ENCODE measurements at regions not wholly inside any gene's neighbourhood (a gene's known extent, or its start where the extent isn't known, plus 50 kb on each side); places are given as distances from the start of the nearest gene placed in this dataset.

DNA sequence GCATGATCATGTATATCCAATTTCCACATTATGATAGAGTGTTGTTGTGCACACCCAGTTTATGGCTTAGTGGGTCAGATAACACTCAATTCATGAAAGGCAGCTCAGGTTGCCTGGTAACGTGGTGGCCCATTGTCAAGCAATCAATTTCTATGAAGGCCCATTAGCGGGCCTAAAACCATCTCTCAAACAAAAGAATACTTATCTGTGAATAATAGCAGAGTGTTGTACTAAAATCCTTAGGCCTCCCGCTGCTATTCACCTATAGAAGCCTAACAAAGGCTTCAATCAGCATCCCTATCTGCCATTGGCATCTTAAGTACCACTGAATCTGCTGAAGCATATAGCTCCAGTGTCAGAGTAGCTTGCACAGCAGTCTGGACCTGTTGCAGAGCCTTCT lies 849.6 kb upstream of the POU3F4 start:
- no peak for TF ChIP-seq MAX (IDR thresholded peaks at IDR 0.05; ENCODE audit: low read depth, low read length)
- TF ChIP-seq MYC (IDR thresholded peaks at IDR 0.05; ENCODE audit: low read depth, low read length), result no peak
- TF ChIP-seq CTCF (IDR thresholded peaks at IDR 0.05; ENCODE audit: low read depth, low read length), result no peak
- no peak for TF ChIP-seq POLR2A (IDR thresholded peaks at IDR 0.05; ENCODE audit: extremely low read depth, insufficient read length)
- DNase-seq (ENCODE audit: low read depth), result no peak
- H3K4me3 ChIP-seq (ENCODE audit: low read depth, low read length), result no peak overlapping the region

DNA sequence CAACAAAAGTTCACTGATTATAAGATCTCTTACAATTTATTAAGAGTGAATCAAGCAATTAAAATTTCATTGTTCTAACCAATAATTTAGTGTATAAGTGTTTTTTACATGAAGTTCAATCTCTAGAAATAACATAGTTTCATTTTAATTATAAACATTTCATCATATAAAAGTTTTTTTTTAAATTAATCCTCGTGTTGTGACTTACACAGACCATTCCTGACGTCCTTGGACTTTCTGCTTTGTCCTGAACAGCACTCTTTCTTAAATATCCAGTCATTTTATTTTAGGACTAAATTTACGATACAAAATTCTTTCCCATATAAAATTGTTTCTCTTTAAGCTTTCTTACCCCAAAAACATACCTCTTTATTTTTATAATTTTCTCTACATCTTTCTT lies 841.7 kb upstream of the POU3F4 start:
- DNase-seq (ENCODE audit: low read depth), result peak; percentile 0
- H3K4me3 ChIP-seq (ENCODE audit: low read depth, low read length), result no peak overlapping the region
- TF ChIP-seq MAX (IDR thresholded peaks at IDR 0.05; ENCODE audit: low read depth, low read length) (no peak), MYC (IDR thresholded peaks at IDR 0.05; ENCODE audit: low read depth, low read length) (no peak), POLR2A (IDR thresholded peaks at IDR 0.05; ENCODE audit: extremely low read depth, insufficient read length) (no peak), CTCF (IDR thresholded peaks at IDR 0.05; ENCODE audit: low read depth, low read length) (no peak)

- TF ChIP-seq POLR2A (IDR thresholded peaks at IDR 0.05; ENCODE audit: extremely low read depth, insufficient read length) (no peak), MAX (IDR thresholded peaks at IDR 0.05; ENCODE audit: low read depth, low read length) (no peak), CTCF (IDR thresholded peaks at IDR 0.05; ENCODE audit: low read depth, low read length) (no peak), MYC (IDR thresholded peaks at IDR 0.05; ENCODE audit: low read depth, low read length) (no peak)
- DNase-seq (ENCODE audit: low read depth), result no peak
- no peak overlapping the region for H3K4me3 ChIP-seq (ENCODE audit: low read depth, low read length)
Observed at GRCh38 chrX:82675104-82675503, 833.0 kb upstream of the POU3F4 start.

DNA sequence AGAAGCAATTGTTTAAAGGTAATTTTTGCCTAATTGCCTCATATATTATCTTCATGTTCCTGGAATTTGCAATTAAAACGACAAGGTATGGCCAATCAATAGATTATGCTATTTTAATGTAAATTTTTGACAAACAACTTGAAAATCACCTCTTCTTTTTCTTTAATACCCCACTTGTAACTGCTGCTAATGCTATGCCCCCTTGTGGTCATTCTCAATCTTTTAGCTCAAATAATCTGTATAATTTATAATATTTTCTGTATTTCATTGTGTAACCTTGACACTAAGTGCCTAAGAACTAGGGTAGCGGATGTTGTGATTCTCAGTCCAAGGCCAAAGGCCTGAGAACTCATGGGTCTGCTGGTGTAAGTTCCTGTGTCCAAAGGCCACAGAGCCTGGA lies 831.7 kb upstream of the POU3F4 start:
- TF ChIP-seq MYC (IDR thresholded peaks at IDR 0.05; ENCODE audit: low read depth, low read length) (no peak), POLR2A (IDR thresholded peaks at IDR 0.05; ENCODE audit: extremely low read depth, insufficient read length) (no peak), MAX (IDR thresholded peaks at IDR 0.05; ENCODE audit: low read depth, low read length) (no peak), CTCF (IDR thresholded peaks at IDR 0.05; ENCODE audit: low read depth, low read length) (no peak)

DNA sequence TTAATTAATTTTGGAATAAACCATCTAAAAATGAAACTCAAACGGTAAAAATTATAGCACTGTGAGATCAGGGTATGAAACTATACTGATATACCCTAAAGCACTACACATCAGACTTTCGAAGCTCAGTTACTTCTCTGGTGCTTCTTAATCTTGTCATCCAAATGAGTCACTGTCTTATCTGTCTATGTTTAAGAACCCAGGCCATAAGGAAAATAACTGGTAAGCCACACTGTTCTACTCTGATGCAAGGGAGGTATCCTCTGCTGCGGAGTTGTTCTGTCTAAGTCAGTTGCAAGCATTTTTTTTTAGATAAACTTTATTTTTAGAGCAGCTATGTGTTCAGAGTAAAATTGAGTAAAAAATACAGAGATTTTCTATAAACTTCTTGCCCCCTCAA lies 830.8 kb upstream of the POU3F4 start:
- no peak overlapping the region for H3K4me3 ChIP-seq (ENCODE audit: low read depth, low read length)
- TF ChIP-seq MAX (IDR thresholded peaks at IDR 0.05; ENCODE audit: low read depth, low read length), result no peak
- TF ChIP-seq CTCF (IDR thresholded peaks at IDR 0.05; ENCODE audit: low read depth, low read length), result no peak
- TF ChIP-seq POLR2A (IDR thresholded peaks at IDR 0.05; ENCODE audit: extremely low read depth, insufficient read length), result no peak
- no peak for TF ChIP-seq MYC (IDR thresholded peaks at IDR 0.05; ENCODE audit: low read depth, low read length)
- DNase-seq (ENCODE audit: low read depth), result no peak

More for the DNA sequence above, 831.7 kb upstream of the POU3F4 start:
- DNase-seq (ENCODE audit: low read depth), result peak; percentile 17
- H3K4me3 ChIP-seq (ENCODE audit: low read depth, low read length), result no peak overlapping the region

DNA sequence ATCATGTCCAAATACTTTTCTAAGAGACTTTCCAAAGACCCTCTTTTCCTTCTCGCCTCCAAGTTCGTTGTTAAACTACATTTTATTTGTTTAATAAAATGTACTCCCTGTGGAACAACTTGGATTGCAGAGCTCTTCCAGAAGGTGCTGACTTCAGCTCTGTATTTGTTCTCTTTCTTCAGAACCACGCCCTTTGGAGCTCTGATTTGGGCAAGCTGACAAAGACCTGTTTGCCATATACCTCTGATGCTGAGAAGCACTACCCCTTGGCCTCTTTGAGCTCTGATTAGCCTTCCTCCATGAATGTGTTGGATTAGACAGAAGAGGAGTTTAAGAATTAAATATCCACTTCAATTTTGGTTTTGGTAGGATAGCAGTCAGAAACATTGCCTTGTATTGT lies 815.1 kb upstream of the POU3F4 start:
- no peak for TF ChIP-seq MYC (IDR thresholded peaks at IDR 0.05; ENCODE audit: low read depth, low read length)
- no peak for TF ChIP-seq CTCF (IDR thresholded peaks at IDR 0.05; ENCODE audit: low read depth, low read length)
- no peak for TF ChIP-seq MAX (IDR thresholded peaks at IDR 0.05; ENCODE audit: low read depth, low read length)
- no peak for TF ChIP-seq POLR2A (IDR thresholded peaks at IDR 0.05; ENCODE audit: extremely low read depth, insufficient read length)
- H3K4me3 ChIP-seq (ENCODE audit: low read depth, low read length), result no peak overlapping the region
- DNase-seq (ENCODE audit: low read depth), result no peak
